ENCODE measurements at regions not wholly inside any gene's neighbourhood (a gene's known extent, or its start where the extent isn't known, plus 50 kb on each side); places are given as distances from the start of the nearest gene placed in this dataset.
A peak's percentile ranks its signal among the peaks of the same experiment; 100 is the strongest.

- H3K9me3 ChIP-seq (ENCODE audit: control insufficient read depth, insufficient read depth, low read length) = no peaks in the 10 kb centered on the region; the same call in 1 of the 2 replicates
- H4K5ac ChIP-seq (ENCODE audit: low read depth, low read length) = no peak overlapping the region
- no peak overlapping the region for H2BK15ac ChIP-seq (ENCODE audit: low read depth, low read length)
- H2AFZ ChIP-seq (replicated peaks; ENCODE audit: low read length, poor library complexity) = no peak overlapping the region
- no peaks in the 10 kb centered on the region for H3K27me3 ChIP-seq (ENCODE audit: control insufficient read depth, insufficient read depth, low read length)
- no peak for DNase-seq
- ChIA-PET POLR2A (ENCODE audit: unreplicated experiment) (no interaction called here), CTCF (interaction anchor here (0.7 kb wide), 1 partner anchor 1000 kb away, joined by 4 read pairs; no protein-coding TSS in a partner anchor)
- H2AK9ac ChIP-seq (replicated peaks; ENCODE audit: low read depth, low read length, poor library complexity) = no peak overlapping the region
- H3K36me3 ChIP-seq (ENCODE audit: control insufficient read depth, insufficient read depth, low read length) = no peaks in the 10 kb centered on the region
- no peak overlapping the region for H2BK120ac ChIP-seq (ENCODE audit: low read depth, low read length)
- TF ChIP-seq MAFK (IDR thresholded peaks at IDR 0.05; ENCODE audit: low read depth, low read length) (peak; percentile 99), SMC3 (IDR thresholded peaks at IDR 0.05; ENCODE audit: low read depth, low read length) (no peak)
- no peaks in the 10 kb centered on the region for H4K20me1 ChIP-seq (ENCODE audit: insufficient read depth, low read length)
- H3K18ac ChIP-seq (ENCODE audit: low read depth, low read length) = no peak overlapping the region
- H3K9ac ChIP-seq (ENCODE audit: low read depth, low read length) = no peak overlapping the region
- no peak overlapping the region for H2BK5ac ChIP-seq (ENCODE audit: low read depth, low read length, poor library complexity, severe bottlenecking)
- no peak overlapping the region for H4K91ac ChIP-seq (ENCODE audit: insufficient read depth, low read depth, low read length)
- no peak overlapping the region for H3K4me2 ChIP-seq (ENCODE audit: low read depth, low read length)
- in situ Hi-C loops (cut with MboI; ENCODE audit: low sequenced_read_pairs) (no loop called here), intact Hi-C loops (cut with micrococcal nuclease) (no loop called here), dilution Hi-C loops (cut with HindIII; ENCODE audit: low sequenced_read_pairs, unreplicated experiment) (no loop called here)
- no peaks in the 10 kb centered on the region for H3K4me1 ChIP-seq (ENCODE audit: control insufficient read depth, insufficient read depth, low read length)
- H3K4me3 ChIP-seq (ENCODE audit: insufficient read depth, low read depth, low read length) = no peak overlapping the region
- H2BK20ac ChIP-seq (ENCODE audit: low read depth, low read length) = no peak overlapping the region
- H3K79me1 ChIP-seq (ENCODE audit: low read depth in 1 of 2, low read length in 2 of 2) = no peaks in the 10 kb centered on the region
- WGBS, 2 experiments (ENCODE audit: extremely low coverage in 2 of 2, insufficient read length in 1 of 2) = no CpG with 5 or more reads among the region's 3 CpGs
- no peak overlapping the region for H3K56ac ChIP-seq (ENCODE audit: extremely low read depth, insufficient read depth, low read length)
- H3K27ac ChIP-seq (ENCODE audit: insufficient read depth, low read length) = no peak overlapping the region
- no peak overlapping the region for H4K8ac ChIP-seq (ENCODE audit: low read depth in 2 of 2, low read length in 2 of 2)
- no peak overlapping the region for H3K4ac ChIP-seq (ENCODE audit: low read depth, low read length)
- no TSS peak for BruUV-seq (replicated peaks)
- ATAC-seq (ENCODE audit: low read depth) = no peak
- H2AK5ac ChIP-seq (ENCODE audit: low read depth, low read length) = no peak overlapping the region
- no peaks in the 10 kb centered on the region for H3K9me1 ChIP-seq (ENCODE audit: insufficient read depth, low read length)
- no peak overlapping the region for H3K23ac ChIP-seq (ENCODE audit: low read depth, low read length)
- no peak overlapping the region for H3K14ac ChIP-seq (replicated peaks; ENCODE audit: low read depth, low read length)
Measured at GRCh38 chrX:142549923-142550322, 344.8 kb upstream of the MAGEC2 start.

All from IMR-90 (cell line).